Breast epithelium (tissue), 4 donors: ENCODE measurements at regions not wholly inside any gene's neighbourhood (a gene's known extent, or its start where the extent isn't known, plus 50 kb on each side); places are given as distances from the start of the nearest gene placed in this dataset.
A peak's percentile ranks its signal among the peaks of the same experiment; 100 is the strongest.

Experiments
- DNase-seq, 2 donors: peaks; one replicate each; pipeline ENCODE4 v3.0.0-alpha.2; 2019; ENCODE audit warnings: low spot score in 2 of 2
- H3K27ac ChIP-seq, 2 donors: fragments of 200-600 bp; sonication (generic) in 1 of 2; one replicate each; pipeline ENCODE4 v1.5.1; 2016 to 2019; ENCODE audit warnings: mild to moderate bottlenecking in 1 of 2
- H3K27me3 ChIP-seq, 2 donors: fragments of 200-600 bp; sonication (generic) in 1 of 2; one replicate each; pipeline versions ENCODE4 v1.5.1 to v1.6.0; 2017 to 2019; ENCODE audit warnings: control low read depth in 1 of 2, mild to moderate bottlenecking in 1 of 2
- H3K36me3 ChIP-seq: fragments of 200-600 bp; one replicate; pipeline ENCODE4 v1.5.1; 2019
- H3K4me1 ChIP-seq, 2 donors: fragments of 200-600 bp; sonication (generic); one replicate each; pipeline ENCODE4 v1.5.1; 2016 to 2019; ENCODE audit warnings: control low read depth in 1 of 2
- H3K4me3 ChIP-seq, 3 donors: fragments of 200-600 bp; sonication (generic); 1 replicate in 2 of 3; 2 replicates in 1 of 3; pipeline ENCODE4 v1.5.1; 2016 to 2019; ENCODE audit warnings: mild to moderate bottlenecking in 3 of 3, moderate library complexity in 2 of 3
- H3K9me3 ChIP-seq, 2 donors: fragments of 200-600 bp; sonication (generic) in 1 of 2; one replicate each; pipeline ENCODE4 v1.5.1; 2016 to 2019; ENCODE audit warnings: control low read depth in 1 of 2
- POLR2A ChIP-seq: fragments of 450-650 bp; IDR thresholded peaks from one replicate; pipeline ENCODE4 v1.6.1; 2016; ENCODE audit warnings: antibody characterized with exemption, mild to moderate bottlenecking, moderate library complexity
- POLR2AphosphoS5 ChIP-seq, 3 donors: sonication (generic); formaldehyde crosslinking; IDR thresholded peaks; one replicate each; pipeline ENCODE4 v1.6.1; 2017; ENCODE audit warnings: antibody characterized with exemption in 3 of 3
- intact Hi-C: fragments of 100-400 bp; cut with DNase I; formaldehyde crosslinking; loops from one replicate; pipeline ENCODE4 v1.15.1; 2023; ENCODE audit warnings: low total_unique reads
- TF ChIP-seq, protein P1 (sequence below), 3 donors: fragments of 450-650 bp; IDR thresholded peaks; one replicate each; pipeline ENCODE4 v1.5.1; 2016 to 2017; ENCODE audit warnings: antibody characterized with exemption in 3 of 3, mild to moderate bottlenecking in 3 of 3, moderate library complexity in 3 of 3

DNA sequence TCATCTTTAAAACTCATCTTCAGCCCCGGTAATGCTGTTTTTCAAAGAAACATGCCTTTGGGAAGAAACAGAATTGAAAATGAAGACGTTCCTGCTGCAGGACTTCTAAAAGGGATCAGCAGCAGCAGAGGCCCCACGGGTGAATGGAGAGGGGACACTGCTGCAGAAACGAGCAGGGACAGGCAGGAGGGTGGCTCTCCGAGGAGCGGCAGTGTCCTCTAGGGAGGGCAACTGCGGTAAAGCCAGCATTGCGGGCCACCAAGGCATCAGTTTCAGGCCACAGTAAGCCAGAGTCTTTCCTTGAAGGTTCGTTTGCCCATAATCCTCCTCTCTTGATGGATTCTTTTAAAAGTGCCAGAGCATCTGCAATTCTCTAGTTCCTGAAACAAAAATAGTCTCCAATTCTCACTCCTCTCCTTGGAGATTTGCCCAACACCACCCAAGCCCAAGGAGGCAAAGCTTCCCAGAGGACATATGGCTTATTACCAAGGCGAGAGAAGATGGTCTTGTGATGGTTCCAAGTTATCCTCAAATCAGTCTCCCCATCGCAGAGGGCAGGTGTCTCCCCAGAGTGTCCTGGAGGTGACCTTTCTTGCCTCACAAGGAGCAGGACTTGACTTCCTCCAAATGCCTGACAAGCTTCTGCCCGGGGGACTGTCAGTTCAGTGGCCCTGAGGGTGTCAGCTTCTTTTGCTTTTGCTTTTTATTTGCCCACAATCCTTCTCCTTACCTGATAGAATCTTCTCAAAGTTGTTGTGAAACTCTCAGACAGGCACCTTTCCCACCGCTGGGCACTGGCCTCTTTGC lies 341.1 kb upstream of the B3GAT1 start:
- no peaks in the 10 kb centered on the region for H3K36me3 ChIP-seq
- H3K4me1 ChIP-seq: no peaks in the 10 kb centered on the region
- intact Hi-C loops: no loop called here
- H3K9me3 ChIP-seq: peaks cover 0 to 1% of the 10 kb centered on the region in 2 donors
- TF ChIP-seq, protein P1, sequence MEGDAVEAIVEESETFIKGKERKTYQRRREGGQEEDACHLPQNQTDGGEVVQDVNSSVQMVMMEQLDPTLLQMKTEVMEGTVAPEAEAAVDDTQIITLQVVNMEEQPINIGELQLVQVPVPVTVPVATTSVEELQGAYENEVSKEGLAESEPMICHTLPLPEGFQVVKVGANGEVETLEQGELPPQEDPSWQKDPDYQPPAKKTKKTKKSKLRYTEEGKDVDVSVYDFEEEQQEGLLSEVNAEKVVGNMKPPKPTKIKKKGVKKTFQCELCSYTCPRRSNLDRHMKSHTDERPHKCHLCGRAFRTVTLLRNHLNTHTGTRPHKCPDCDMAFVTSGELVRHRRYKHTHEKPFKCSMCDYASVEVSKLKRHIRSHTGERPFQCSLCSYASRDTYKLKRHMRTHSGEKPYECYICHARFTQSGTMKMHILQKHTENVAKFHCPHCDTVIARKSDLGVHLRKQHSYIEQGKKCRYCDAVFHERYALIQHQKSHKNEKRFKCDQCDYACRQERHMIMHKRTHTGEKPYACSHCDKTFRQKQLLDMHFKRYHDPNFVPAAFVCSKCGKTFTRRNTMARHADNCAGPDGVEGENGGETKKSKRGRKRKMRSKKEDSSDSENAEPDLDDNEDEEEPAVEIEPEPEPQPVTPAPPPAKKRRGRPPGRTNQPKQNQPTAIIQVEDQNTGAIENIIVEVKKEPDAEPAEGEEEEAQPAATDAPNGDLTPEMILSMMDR (IDR thresholded peaks at IDR 0.05): no peak
- TF ChIP-seq POLR2A (no peak), POLR2AphosphoS5 (IDR thresholded peaks at IDR 0.05) (no peak)
- no peak for DNase-seq
- H3K27ac ChIP-seq: no peak overlapping the region
- peaks cover 0 to 4% of the 10 kb centered on the region in 2 donors for H3K27me3 ChIP-seq
- no peak overlapping the region for H3K4me3 ChIP-seq

- no peak overlapping the region for H3K4me3 ChIP-seq
- no peaks in the 10 kb centered on the region for H3K36me3 ChIP-seq
- peaks cover 0 to 5% of the 10 kb centered on the region in 2 donors for H3K9me3 ChIP-seq
- H3K27me3 ChIP-seq: peaks cover 0 to 4% of the 10 kb centered on the region in 2 donors
- DNase-seq: no peak
- intact Hi-C loops: no loop called here
- no peak for TF ChIP-seq POLR2A
- no peak for TF ChIP-seq POLR2AphosphoS5 (IDR thresholded peaks at IDR 0.05)
- TF ChIP-seq, protein P1 (IDR thresholded peaks at IDR 0.05): no peak
- no peak overlapping the region for H3K27ac ChIP-seq
- H3K4me1 ChIP-seq: no peaks in the 10 kb centered on the region
These were observed 340.5 kb upstream of the B3GAT1 start for GRCh38 chr11:134752526-134752925.

DNA sequence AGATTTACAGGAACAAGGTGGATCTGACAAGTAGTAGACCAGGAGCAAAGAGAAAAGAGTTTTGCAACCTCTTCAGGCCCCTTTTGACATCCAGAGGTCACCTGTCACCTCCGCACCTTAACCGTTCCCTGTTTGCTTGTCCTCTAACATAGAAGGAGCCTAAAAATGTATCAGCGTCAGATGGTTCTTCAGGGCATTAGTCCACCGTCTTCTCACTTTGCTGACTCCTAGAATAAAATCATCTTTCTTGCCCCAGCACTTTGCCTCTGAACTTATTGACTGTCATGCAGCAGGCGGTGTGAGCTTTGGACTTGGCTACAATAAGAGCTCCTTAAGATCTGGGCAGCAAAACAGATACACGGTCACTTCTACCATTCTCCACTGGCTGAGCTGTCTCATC lies 339.7 kb upstream of the B3GAT1 start:
- TF ChIP-seq POLR2A: no peak
- TF ChIP-seq, protein P1 (IDR thresholded peaks at IDR 0.05): no peak
- TF ChIP-seq POLR2AphosphoS5 (IDR thresholded peaks at IDR 0.05): no peak
- intact Hi-C loops: no loop called here
- Histone ChIP-seq H3K36me3 (no peaks in the 10 kb centered on the region), H3K4me1 (no peaks in the 10 kb centered on the region), H3K27ac (no peak overlapping the region), H3K9me3 (peaks cover 0 to 8% of the 10 kb centered on the region in 2 donors), H3K4me3 (no peak overlapping the region), H3K27me3 (peaks cover 0 to 4% of the 10 kb centered on the region in 2 donors)
- DNase-seq: no peak

- no peaks in the 10 kb centered on the region for H3K36me3 ChIP-seq
- no peak overlapping the region for H3K27ac ChIP-seq
- intact Hi-C loops: no loop called here
- peaks cover 0 to 4% of the 10 kb centered on the region in 2 donors for H3K27me3 ChIP-seq
- H3K9me3 ChIP-seq: peaks cover 0 to 15% of the 10 kb centered on the region in 2 donors
- no peak for TF ChIP-seq POLR2A
- TF ChIP-seq, protein P1 (IDR thresholded peaks at IDR 0.05): no peak
- TF ChIP-seq POLR2AphosphoS5 (IDR thresholded peaks at IDR 0.05): no peak
- no peak overlapping the region for H3K4me3 ChIP-seq
- DNase-seq: no peak
- H3K4me1 ChIP-seq: no peaks in the 10 kb centered on the region
These were observed 339.1 kb upstream of the B3GAT1 start for GRCh38 chr11:134751031-134751585.

DNA sequence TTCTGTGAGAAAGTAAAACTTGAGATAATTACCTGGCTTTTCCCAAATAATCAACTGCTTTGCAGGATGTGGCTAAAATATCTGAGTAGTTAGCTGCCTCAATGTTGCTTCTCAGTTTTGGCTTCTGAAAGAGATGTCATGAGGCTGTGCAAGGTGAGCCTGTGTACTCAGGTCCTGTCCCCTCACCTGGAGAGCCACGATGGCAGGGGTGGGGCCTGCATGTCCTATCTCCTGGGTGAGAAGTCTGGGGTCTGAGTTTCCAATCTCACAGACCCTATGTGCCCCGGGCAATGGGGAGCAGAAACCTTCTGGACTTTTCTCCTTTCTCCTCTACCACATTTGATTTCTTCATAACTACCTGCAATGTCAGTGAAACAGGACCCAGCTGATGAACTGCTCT lies 338.6 kb upstream of the B3GAT1 start:
- Histone ChIP-seq H3K36me3 (no peaks in the 10 kb centered on the region), H3K4me1 (no peaks in the 10 kb centered on the region), H3K27me3 (peaks cover 0 to 4% of the 10 kb centered on the region in 2 donors), H3K27ac (no peak overlapping the region), H3K9me3 (peaks cover 0 to 15% of the 10 kb centered on the region in 2 donors), H3K4me3 (no peak overlapping the region)
- intact Hi-C loops: no loop called here
- DNase-seq: peak in 1 of 2 donors; percentile 13
- TF ChIP-seq, protein P1 (IDR thresholded peaks at IDR 0.05): no peak
- TF ChIP-seq POLR2A (no peak), POLR2AphosphoS5 (IDR thresholded peaks at IDR 0.05) (no peak)
